ENCODE measurements at regions not wholly inside any gene's neighbourhood (a gene's known extent, or its start where the extent isn't known, plus 50 kb on each side); places are given as distances from the start of the nearest gene placed in this dataset.
"Not testable (repeated sequence)": the region's sequence is repeated elsewhere in the genome, so short reads cannot be mapped to it uniquely, and the experiment has no call there.

DNA sequence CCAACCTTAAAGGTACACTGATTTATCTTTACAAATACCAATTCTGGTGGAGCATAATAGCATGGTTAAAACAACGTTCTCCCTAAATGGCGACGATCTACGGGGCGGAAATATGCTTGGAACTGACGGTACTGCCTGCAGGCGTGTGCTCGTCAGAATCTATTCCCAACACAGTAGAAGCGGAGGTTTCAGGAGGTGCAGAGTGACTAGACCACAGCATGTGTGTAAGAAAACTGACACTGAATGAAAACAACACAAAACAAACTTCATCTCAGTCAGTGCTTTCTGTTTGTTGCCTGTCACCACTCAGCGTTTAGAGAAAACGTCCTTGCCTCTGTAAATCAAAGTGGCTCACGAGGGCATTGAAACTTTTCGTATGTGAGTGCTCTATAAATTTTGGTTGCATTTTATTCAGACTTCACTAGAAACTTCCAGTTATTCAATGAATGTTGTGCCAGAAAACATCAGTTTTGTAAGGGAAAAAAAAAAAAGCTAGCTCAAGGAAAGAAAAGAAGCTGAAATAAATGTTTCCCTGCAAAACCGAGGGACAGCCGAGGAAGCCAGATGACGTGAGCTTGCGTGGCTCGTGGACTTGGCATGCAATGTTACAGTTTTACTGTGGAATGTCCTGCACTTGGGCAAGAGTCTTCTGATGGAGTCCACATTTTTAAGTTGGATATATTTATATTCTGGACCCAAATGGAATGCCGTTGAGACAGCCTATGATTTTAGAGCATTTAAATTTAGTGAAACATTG lies 210.4 kb downstream of the LAT start:
- DNase-seq: not testable (repeated sequence)

DNA sequence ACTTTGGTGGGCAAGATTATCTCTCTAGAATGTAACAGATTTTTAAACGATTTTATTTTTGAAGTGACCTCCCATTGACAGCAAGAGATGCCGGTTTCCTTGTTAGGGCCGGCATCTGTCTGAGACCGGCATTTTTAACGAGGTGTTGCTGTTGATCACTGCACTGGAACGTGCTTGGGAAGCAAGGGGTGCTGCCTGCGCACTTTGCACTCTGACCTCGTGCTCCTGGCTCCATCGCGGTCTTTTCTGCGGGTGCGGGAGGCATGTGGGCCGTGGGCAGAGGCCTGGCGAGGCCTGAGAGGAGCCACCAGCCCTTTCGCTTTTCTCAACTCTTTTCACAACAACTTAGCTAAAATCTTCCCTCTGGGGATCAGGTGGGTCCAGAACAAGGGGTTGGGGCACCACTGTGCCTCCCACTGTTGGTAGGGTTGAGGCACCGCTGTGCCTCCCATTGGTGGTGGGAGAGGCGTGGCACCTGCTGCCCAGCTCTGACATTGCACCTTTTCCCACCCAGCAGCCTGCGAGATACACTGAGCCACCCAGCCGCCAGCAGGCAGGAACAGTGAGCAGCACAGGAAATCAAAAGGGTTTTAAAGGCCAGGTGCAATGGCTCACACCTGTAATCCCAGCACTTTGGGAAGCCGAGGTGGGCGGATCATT lies 209.5 kb downstream of the LAT start:
- not testable (repeated sequence) for DNase-seq

DNA sequence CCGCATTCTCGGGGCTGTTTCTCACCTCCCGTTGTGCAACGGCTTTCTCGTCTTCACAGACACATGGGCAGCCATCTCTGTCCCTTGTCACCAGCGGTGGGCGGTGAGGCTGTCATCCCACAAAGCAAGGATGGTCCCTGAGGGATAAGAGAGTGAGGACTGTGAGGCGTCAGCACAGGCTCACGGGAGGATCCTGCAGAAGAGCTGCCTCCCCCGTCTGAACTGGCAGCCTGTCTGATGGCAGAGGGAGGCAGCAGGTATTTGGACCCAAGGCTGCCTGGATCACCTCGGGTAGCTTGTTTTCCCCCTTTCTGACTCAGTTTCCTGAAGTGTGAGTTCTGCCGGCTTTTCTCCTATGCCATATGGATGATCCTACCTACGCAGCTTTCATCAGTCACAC lies 208.8 kb downstream of the LAT start:
- not testable (repeated sequence) for DNase-seq

DNA sequence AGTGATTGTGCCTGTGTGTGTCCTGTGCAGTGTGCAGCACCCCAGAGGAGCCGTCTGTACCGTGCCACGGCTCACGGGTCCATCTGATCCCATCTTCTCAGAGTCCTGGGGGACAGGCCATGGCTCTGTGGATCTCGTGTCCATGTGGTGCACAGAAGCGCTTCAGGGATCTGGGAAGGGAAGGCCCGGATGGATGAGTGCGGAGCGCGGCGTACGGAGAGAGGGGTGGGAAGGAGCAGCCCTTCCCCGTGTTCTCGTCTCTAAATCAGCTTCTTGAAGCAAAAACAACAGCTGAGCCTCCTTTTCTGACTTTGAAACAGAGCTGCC lies 208.4 kb downstream of the LAT start:
- not testable (repeated sequence) for DNase-seq

DNA sequence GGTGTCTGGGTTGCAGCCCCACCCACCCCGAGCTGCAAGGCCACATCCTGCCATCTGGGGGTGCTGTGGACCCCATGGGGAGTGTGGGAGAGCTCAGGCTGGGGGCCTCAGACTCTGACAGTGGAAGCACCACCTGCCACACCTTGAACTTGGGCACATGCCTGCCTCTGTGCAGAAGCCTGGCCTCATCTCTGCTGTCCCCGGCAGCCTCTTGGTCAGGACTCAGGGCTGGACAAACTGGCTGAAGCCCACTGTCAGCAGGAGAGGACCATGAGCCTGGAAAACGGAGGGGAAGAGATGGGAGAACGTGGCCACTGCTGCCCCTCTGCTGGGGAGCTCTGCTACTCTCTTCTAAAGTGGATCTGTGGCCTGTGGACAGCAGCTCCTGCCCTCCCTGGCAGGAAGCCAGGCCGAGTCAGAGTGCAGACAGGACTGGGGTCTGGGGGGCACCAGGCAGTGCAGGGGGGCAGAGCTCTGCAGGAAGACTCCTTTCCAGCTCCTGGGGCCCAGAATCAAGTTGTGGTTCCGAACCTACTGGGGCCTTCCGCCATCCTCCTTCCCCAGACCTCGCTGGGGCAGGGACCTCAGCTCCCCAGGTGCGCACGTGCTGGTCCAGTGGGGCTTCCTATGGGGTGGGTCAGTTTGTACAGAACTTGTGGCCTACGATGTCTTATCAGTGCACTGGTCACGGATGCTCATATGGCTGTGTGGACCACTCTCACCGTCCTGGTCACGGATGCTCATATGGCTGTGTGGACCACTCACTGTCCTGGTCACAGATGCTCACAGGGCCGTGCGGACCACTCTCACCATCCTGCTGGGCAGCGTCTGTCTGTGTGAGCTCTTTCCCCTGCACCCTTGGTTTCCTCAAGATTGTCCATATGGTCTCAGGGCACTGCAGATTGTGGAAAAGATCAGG lies 207.7 kb downstream of the LAT start:
- no peak for DNase-seq

DNA sequence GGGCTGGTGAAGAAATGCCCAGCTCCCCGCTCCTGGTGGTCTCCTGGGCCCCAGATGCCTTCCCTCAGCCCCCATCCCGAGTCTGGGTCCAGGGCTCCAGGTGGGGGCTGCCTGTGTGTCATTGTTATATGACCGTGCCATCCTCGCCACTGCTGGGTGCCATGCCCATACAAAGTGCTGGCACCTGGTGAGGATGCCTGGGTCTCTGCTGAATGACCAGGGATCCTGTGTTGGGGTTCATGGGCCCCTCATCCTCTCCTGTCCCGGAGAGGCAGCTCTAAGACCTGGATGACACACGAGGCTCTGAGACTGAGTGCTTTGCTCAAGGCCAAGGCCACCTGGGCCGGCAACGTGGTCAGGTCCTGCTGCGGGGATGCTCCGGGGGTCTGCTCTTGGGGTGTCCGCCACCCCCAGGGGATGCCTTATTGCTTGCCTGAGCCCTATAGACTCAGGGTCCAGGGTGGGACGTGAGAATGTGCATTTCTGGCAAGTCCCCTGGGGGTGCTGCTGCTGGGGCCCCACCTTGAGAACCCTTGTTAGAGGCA lies 206.9 kb downstream of the LAT start:
- not testable (repeated sequence) for DNase-seq

DNA sequence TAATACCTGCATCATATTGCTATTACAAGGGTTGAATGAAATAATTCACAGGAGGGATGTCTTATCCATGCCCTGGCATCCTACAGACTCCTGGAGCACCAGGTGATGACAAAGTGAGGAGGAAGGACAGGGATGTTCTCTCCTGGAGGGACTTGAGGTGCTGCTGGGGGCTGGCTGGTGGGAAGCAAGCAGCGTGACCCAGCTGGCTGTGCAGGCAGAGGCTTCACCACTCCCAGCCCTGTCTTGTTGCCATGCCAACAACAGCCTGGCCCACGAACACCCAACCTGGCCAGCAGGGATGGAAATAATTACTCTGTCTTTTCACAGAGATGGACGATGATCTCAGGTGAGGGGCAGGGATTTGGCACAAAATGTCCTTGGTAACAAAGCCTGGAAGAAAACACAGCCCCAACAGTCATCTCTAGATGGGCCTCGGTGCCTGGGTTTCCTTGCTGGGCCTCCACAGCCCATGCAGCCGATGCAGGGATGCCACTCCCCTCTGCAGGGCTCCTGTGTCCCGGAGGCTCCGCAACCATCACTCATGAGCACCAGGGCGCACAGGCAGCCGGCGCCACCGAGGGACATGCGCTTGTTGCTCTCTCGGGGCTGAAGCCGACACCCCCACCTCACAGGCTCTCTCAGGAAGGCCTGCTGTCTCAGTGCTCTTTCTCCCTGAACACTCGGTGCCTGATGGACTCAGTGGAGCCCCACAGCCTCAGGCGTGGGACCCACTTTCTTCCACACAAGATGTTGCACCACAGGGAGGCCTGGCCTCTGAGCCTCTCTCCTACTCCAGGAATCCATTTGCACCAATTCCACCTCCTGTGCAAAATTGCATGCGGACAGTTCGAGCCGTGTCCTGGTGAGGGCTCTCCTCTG lies 205.9 kb downstream of the LAT start:
- DNase-seq: not testable (repeated sequence)

DNA sequence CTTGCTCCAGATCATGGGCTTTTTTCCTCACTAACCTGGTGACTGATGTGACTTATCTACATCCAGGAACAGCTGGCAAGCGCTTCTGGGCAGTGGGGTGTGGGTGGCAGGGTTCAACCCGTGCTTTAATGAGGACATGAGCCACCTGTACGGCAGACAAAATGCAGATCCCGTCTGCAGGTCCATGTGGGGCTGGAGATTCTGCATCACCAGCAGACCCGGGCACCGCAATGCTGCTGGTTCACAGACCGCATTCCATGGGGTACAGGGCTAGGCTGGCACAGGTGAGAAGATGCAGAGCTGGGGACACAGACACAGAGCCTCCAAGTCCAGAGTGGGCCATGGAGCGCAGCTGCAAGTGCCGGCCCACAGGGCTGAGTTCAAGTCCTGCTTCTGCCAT lies 204.0 kb downstream of the LAT start:
- not testable (repeated sequence) for DNase-seq

DNA sequence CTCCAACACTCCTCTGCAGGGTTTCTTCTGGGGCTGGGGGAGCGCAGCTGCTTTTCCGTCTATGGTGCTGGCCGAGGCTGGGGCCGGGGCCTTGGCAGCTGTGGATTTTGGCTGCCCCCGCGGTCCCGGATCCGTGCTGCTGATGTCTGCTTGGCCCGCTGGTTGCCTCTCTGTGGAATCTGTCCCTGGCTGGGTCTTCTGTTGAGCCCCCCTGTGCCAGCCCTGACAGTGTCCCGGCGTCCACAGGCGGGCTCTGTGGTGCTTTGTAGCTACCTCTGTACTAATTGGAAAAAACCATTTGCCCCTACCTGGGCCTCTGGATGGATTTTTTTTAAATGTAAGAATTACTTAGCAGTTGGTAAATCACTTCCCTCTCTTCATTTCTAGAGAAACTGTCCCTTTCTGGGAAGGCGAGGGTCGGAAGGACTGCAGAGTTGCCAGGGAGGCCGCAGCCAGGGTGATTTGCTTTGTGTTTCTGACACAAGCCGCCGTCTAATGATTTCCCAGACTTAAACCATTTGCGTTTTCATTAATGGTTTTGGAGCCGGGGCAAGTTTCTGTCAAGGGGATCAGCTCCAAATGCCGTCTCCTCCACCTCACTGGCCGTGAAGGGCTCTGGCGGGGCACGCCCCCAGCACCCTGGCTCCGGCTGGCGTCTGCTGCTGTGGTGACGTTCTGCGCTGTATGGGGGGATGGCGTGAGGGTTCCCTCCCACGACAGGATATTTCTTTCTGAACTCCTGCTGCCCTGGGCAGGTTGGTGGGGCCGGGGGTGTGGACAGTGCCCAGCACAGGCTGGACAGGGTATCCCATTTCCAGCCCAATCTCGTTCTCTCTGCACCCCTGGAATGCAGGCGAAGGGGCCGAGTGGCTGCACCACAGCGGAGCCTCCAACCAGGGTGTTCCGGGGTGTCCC lies 201.7 kb downstream of the LAT start:
- DNase-seq: not testable (repeated sequence)

DNA sequence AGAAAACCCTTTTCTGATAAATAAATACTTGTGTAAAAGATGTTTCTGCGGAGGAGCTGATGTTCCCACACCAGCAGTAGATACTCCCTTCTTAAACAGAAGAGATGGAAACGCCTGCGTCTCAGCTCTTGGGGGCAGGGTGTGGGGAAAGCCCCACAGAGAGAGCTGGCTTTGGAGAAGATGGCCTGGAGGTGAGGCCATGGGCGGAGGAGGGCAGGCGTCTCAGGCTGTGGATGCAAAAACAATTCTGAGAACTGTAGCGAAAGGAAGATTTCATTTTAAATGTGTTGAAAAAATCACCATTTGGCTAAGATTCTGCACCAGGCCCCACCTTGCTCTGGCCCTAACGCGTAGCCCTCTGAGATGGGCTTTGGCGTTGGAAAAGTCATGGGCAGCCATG lies 201.0 kb downstream of the LAT start:
- DNase-seq: not testable (repeated sequence)

DNA sequence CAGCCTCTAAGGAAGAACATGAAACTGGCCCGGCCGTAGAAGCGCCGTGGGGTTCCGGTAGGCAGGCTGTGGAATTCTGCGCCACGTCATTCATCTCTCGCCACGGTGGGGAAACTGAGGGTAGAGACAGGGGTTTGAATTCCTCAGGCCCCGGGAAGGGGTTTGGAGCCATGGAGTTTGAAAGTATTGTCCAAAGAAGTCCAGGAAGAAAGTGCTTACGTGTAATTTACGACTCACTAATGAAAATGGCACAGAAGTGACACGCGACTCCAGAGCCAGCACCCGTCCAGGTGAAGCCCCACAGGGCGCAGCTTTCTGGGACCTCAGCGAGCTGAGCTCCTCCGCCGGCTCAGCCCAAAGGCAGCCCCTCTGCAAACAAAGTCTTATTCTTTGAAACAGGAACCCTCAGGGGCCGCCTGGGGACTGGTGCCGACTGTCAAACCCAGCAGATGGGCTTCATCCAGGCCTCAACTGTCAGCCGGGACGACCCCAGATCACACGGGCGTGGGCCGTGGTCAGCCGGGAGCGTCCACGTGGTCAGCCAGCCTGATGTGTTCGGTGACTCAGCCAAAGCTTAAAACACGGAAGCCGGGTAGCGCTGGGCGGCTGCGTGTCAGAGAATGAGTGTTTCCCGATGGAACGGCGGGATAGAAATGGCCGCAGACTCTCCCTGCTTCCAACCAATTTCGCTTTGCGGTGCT lies 200.0 kb downstream of the LAT start:
- peak; percentile 39 for DNase-seq

DNA sequence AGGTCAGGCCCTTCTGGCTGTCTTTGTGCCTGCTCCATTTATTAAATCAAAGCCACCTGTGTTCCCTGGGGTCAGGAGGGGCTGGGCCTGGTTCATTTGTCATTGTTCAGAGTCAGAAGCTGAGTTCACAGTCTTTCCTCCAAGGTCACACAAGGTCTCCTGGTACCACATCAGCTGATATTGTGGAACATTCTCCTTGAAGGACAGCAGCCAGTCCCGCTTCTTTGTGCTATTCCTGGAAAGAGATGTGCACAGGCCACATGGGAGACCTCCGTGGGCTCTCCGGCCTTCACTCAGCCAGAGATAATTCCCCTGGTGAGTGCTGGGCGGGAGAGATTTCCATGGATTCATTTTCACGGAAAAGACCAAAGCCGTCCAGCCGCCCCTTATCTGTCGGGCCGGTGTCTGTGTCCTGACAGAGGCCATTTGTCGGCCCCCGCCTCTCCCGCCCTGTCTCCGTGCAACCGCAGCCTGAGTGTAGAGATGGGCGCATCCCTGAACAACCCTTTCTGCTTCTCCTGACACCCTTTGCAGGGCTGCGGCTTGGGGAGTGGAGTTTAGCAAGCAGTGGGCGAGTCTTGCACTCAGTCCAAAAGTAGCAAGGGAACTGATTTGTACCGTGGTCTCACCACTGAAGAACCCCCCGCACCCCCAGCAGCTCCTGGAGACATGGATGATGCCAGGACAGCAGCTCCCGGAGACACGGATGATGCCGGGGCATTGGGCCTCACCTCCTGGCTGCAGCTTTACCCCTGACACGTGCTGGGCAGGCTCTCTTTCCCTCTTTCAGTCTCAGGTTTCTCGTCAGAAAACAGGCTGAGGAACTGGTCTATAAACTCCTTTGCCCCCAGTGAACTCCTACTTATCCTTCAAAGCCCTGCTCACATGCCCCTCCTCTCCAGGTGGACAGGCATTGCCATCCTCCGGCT lies 198.4 kb downstream of the LAT start:
- not testable (repeated sequence) for DNase-seq

DNA sequence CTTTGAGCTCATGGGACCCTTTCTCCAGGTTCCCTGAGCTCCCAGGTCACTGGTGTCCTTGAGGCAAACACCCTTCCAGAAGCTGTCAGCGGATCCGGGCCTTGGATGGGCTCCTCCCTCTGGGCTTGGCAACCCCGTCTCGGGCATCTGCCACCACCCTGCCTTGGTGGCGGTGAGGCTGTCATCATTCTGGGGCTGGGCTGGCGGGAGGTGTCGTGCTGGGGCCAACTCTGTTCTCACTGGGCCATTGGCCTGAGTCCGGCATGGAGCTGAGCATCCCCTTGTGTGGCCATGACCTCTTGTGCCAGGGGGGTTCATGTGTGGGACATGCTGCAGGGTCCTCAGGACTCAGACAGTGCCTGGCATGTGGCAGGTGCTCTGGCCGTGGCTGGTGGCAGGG lies 197.6 kb downstream of the LAT start:
- DNase-seq: no peak

DNA sequence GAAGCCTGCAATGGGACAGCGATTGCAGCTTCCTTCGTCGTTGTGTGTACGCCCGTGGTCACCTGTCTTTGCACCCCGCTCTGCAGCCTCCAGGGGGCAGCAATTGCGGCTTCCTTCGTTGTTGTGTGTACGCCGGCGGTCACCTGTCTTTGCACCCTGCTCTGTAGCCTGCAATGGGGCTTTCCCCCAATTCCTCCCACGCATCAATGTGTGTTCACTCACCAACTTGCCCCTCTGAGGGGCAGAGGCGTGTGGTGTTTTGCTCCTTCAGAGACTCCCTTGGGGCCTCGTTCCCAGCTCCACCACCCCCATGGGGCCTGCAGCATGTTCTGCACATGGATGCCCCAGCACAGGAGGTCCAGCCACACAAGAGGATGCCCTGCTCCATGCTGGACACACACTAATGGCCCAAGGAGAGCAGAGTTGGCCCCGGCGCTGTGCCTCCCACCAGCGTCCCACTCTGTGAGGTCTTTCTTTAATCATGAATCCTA lies 197.1 kb downstream of the LAT start:
- DNase-seq: not testable (repeated sequence)

DNA sequence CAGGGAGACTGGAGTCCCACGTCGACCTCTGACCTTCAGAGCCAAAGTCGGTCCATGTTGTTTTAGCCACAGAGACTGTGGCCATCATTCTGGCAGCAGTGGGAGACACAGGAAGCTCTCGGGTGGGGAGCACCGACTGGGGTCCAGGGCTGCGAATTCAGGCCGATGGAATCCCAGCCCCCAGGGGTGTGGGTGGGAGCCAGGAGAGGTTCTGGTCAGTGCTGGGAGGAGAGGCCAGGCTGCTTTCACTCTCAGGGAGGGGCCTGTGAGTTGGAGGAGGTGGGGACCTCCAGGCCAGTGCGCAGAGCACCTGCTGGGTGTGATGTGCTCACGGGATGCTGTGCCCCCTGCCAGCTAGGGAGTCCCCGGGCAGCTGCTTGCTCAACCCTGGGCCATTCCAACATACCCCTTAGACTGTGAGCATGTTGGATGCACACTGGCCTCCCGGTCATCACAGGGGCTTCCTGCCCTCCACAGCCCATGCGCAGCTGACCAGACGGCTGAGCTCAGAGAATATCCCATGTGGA lies 196.5 kb downstream of the LAT start:
- not testable (repeated sequence) for DNase-seq

DNA sequence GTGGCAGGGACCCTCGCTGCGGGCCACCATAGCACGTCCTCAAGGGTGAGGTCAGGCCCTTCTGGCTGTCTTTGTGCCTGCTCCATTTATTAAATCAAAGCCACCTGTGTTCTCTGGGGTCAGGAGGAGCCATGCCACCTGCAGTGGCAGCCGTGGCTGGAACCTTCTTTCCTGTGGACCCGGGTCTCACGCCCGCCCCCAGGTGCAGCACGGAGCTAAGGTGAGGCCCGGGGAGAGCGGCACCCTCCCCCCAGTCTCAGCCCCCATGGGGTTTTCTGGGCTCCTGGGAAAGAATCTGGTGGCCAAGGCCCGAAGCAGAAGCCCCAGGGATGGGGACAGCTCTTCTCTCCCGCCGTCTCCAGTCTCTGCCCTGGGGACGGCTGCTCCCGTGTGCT lies 195.4 kb downstream of the LAT start:
- not testable (repeated sequence) for DNase-seq

DNA sequence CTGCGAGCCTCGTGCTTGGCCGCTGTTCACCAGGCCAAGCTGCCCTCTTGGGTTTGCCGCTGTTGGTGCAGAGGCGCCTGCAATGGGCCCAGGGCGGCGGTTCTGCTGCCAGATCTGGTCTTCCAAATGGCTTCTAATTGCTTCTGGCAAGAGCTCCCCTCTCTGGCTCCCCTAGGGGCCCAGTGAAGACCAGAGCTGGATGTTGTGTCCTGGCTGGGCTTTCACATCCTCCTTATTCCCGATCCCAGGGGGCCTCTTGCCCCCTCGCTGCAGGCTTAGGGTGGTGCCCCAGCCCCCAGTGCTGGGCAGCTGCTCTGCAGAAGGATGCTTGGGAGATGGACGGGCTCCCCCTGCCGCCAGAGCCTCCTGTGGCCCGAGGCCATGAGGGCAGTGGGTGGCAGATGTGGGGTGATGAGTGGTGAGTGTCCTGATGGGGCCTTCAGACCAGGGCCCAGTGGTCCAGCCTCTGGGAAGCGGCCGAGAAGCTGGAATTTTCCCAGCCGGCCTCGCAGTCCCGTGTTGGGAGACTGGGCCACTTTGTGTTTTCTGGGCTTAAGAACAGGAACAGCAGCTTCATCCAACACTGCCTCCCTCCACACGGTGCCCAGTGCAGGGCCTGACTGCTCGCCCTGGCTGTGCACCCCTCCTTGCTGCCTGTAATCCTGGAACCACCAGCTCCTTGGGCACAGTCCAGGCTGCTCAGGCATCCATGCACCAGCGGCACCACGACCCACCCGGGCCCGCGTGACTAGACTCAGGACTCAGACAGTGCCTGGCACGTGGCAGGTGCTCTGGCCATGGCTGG lies 194.8 kb downstream of the LAT start:
- peak; percentile 13 for DNase-seq

All from MV-4-11 (cell line).